Fibroblast of mammary gland (primary cell): ENCODE measurements at regions not wholly inside any gene's neighbourhood (a gene's known extent, or its start where the extent isn't known, plus 50 kb on each side); places are given as distances from the start of the nearest gene placed in this dataset.

Experiments
- DNase-seq: peaks from one replicate; pipeline ENCODE4 v3.0.0-alpha.2; 2010; ENCODE audit warnings: low read depth
- H3K4me3 ChIP-seq: 2 replicates; pipeline ENCODE4 v1.5.1; 2011; ENCODE audit warnings: low read depth, mild to moderate bottlenecking, low read length, moderate library complexity; ENCODE audit not compliant: control insufficient read depth
- TF ChIP-seq, protein P1 (sequence below): conservative IDR thresholded peaks from 2 replicates; pipeline ENCODE4 v1.5.1; 2011; ENCODE audit warnings: low read depth, low read length, inconsistent platforms; ENCODE audit not compliant: control insufficient read depth, insufficient read depth

- no peak overlapping the region for H3K4me3 ChIP-seq
- TF ChIP-seq, protein P1, sequence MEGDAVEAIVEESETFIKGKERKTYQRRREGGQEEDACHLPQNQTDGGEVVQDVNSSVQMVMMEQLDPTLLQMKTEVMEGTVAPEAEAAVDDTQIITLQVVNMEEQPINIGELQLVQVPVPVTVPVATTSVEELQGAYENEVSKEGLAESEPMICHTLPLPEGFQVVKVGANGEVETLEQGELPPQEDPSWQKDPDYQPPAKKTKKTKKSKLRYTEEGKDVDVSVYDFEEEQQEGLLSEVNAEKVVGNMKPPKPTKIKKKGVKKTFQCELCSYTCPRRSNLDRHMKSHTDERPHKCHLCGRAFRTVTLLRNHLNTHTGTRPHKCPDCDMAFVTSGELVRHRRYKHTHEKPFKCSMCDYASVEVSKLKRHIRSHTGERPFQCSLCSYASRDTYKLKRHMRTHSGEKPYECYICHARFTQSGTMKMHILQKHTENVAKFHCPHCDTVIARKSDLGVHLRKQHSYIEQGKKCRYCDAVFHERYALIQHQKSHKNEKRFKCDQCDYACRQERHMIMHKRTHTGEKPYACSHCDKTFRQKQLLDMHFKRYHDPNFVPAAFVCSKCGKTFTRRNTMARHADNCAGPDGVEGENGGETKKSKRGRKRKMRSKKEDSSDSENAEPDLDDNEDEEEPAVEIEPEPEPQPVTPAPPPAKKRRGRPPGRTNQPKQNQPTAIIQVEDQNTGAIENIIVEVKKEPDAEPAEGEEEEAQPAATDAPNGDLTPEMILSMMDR = no peak
- DNase-seq = no peak
Observed at GRCh38 chr11:134760299-134760698, 348.3 kb upstream of the B3GAT1 start.

DNA sequence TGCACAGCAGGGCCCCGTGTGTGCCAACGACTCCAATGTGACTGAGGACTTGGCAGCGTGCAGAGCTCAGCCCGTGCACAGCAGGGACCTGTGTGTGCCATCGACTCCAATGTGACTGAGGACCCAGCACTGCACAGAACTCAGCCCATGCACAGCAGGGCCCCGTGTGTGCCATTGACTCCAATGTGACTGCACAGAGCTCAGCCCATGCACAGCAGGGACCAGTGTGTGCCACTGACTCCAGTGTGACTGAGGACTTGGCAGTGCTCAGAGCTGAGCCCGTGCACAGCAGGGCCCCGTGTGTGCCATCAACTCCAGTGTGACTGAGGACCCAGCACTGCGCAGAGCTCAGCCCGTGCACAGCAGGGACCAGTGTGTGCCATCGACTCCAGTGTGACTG is 347.8 kb upstream of the B3GAT1 start:
- H3K4me3 ChIP-seq = no peak overlapping the region
- no peak for DNase-seq
- TF ChIP-seq, protein P1 = no peak

GRCh38 chr11:134759274-134759673 is 347.2 kb upstream of the B3GAT1 start:
- no peak overlapping the region for H3K4me3 ChIP-seq
- DNase-seq = no peak

GRCh38 chr11:134758342-134758931 is 346.4 kb upstream of the B3GAT1 start:
- TF ChIP-seq, protein P1 = no peak
- no peak for DNase-seq
- no peak overlapping the region for H3K4me3 ChIP-seq

More at GRCh38 chr11:134759274-134759673, 347.2 kb upstream of the B3GAT1 start:
- TF ChIP-seq, protein P1 = no peak

DNA sequence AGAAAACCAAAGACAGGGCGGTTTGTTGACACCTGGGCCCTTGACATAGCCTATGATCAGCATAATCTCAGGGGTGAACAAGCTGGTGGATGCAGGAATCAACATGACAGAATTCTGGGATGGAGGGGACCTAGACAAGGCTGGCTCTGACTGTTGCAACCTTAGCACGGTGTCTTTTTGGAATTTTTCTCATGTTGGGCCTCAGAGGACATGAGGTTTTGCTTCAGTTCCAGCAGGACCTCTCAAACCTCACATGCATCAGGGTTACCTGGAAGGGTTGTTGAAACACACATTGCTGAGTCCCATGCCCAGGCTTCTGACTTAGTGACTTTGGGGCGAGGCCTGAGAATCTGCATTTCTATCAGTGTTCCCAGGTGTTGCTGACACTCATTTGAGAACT is 345.6 kb upstream of the B3GAT1 start:
- no peak for DNase-seq
- TF ChIP-seq, protein P1 = no peak
- H3K4me3 ChIP-seq = no peak overlapping the region

GRCh38 chr11:134756811-134757540 is 344.9 kb upstream of the B3GAT1 start:
- no peak overlapping the region for H3K4me3 ChIP-seq
- TF ChIP-seq, protein P1 = no peak
- DNase-seq = no peak

DNA sequence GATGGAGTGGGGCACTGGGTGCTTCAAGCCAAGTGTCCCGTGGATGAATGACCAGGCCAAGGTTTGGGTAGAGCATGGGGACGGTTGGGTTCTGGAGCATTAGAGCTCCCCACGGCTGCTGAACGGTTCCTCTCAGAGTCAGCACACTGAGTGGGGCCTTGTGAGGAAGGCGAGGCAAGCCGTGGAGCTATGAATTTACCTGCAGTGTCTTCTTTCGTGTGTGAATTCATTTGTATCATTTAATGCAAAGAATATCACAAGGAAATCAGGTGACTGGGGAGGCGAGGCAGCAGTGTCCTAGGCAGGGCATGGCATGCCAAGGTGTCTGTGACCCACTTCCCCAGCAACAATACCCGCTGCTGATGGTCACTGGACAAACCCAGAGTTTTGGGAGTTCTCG is 343.5 kb upstream of the B3GAT1 start:
- H3K4me3 ChIP-seq = no peak overlapping the region
- DNase-seq = no peak
- TF ChIP-seq, protein P1 = no peak
